Astrocyte of the hippocampus (primary cell): ENCODE measurements at regions not wholly inside any gene's neighbourhood (a gene's known extent, or its start where the extent isn't known, plus 50 kb on each side); places are given as distances from the start of the nearest gene placed in this dataset.

ENCODE experiments used
- DNase-seq: peaks from one replicate; pipeline ENCODE4 v3.0.0; 2011; ENCODE audit warnings: low read depth, low spot score

DNA sequence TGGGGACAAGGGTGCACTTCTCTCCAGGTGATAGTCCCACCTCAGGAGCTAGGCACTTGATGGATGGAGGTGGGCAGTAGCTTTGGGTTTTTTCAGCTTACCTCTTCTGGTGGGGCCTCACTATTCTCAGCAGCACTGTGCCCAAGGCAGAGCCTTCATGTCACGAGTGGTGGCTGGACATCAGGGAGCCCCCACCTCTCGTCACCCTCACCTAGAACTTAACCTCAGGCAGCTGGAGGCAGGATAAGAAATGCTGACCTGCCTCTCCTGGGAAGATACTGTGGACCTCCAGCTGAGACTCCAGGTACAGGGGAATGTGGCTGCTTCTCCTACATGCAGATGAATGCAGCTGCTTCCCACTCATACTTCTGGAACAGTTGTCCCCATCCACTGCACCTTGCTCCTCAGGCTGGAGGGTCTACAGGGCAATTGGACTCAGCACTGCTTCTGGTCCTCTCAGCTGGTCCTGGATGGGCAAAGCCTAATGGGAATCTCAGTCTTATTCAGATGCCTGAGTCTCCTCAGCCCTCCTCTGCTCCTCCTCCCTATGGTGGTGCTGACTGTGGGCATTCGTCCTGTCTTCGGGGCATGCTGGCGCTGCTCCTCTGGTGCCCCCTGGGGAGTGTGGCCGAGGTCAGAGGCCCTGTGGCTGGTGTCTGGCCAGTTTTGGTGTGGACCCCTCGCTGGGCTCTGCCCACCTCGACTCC is 129.9 kb downstream of the KLF13 start:
- DNase-seq, result no peak

DNA sequence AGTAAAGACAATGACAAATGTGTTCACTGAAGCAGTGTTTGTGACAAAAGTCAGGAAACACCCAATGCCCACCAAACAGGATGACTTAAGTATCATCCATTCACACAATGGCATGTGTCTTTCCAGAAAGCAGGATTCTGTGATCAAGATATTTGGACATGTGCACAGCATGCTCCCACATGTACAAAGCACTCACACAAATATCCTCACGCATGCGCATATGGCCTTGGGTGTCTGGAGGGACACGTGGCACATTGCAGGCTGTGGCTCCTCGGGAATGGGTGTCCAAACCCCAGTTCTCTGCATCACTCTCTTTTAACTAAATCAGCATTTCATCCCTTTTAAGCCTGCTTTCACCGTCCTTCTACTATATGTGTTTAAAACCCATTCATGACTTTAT is 130.5 kb downstream of the KLF13 start:
- DNase-seq, result no peak

GRCh38 chr15:31457631-31458526 is 131.2 kb downstream of the KLF13 start:
- peak; percentile 92 for DNase-seq

DNA sequence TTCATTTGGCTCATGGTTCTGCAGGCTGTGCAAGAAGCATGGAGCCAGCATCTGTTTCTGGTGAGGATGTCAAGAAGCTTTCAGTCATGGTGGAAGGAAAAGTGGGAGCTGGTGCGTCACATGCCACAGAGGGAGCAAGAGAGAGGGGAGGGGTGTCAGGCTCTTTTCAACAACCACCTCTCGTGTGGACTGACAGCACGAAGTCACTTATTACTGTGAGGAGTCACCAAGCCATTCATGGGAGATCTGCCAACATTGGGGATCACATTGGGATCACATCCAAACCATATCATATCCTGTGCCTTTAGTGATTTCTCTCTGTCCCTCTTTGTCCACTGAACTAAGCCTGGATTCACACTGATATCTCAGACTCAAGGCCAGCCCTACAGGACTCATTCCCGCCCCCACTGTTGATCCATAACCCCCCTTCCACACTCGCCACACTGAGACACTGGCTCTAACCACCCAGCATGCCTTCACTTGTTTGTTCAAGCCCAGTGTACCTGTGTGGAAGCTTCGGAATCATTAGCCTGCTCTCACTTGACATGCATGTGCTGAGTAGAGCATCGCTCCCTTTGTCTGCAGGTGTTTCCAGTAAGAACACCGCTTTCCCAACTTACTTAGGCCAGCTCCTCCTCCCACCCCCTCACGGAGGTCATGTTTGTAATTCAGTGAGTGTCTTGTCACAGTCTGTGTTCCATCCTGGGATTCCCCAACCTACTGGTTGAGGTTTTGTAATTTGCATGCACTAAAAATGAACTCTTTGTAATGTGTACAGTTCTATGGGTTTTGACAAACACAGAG is 132.2 kb downstream of the KLF13 start:
- DNase-seq, result no peak

GRCh38 chr15:31459400-31459748 is 132.7 kb downstream of the KLF13 start:
- DNase-seq, result no peak

GRCh38 chr15:31461375-31461774 is 134.7 kb downstream of the KLF13 start:
- no peak for DNase-seq

DNA sequence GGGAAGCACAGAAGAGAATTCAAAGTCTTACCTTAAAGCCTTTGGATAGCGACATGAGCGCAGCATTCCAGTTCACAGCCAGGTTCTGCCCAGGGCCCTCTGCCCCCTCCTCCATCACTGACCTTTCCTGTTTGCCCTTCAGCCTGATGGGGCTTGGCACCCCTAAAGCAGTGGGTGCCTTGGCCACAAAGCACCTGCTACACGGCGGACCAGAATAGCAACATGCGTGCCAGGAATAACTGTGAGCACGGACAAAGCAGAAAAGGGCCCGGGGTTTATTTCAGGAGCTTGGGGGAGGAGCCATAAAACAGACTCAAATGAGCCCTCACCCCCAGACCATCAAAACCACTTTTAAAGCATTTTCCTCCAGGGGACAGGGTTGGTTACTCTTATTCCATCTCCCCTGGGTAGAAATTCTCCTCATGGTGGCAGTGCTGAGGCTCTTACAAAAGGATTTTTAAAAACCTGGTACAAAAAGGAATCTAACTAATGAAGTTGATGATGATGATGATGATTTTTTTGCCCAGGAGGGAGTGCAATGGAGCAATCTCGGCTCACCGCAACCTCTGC is 135.4 kb downstream of the KLF13 start:
- DNase-seq, result no peak

DNA sequence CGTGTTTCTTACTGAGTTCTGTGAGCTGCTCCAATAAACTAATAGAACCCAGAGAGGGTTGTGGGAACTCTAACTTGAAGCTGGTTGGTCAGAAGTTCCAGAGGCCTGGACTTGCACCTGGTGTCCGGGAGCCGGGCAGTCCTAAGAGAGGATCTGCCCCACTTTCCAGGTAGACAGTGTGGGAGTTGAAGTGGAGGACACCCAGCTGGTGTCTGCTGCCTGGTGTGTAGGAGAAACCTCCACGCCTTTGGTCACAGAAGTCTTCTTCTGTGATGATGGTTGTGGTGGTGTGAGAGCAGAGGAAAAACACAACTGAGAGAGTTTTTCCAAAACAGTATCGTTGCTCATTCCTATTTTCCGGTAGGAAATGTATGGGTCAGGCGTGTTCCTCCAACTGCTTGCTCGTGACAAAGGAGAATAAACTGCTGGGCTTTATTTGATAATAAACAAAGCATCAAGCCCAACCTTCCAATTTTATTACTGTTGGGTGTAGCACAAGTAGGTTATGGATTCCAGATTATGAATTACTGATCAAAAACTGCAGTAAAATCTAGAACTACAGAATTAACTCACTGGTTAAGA is 137.0 kb downstream of the KLF13 start:
- no peak for DNase-seq

GRCh38 chr15:31464216-31465082 is 137.8 kb downstream of the KLF13 start:
- DNase-seq, result no peak

DNA sequence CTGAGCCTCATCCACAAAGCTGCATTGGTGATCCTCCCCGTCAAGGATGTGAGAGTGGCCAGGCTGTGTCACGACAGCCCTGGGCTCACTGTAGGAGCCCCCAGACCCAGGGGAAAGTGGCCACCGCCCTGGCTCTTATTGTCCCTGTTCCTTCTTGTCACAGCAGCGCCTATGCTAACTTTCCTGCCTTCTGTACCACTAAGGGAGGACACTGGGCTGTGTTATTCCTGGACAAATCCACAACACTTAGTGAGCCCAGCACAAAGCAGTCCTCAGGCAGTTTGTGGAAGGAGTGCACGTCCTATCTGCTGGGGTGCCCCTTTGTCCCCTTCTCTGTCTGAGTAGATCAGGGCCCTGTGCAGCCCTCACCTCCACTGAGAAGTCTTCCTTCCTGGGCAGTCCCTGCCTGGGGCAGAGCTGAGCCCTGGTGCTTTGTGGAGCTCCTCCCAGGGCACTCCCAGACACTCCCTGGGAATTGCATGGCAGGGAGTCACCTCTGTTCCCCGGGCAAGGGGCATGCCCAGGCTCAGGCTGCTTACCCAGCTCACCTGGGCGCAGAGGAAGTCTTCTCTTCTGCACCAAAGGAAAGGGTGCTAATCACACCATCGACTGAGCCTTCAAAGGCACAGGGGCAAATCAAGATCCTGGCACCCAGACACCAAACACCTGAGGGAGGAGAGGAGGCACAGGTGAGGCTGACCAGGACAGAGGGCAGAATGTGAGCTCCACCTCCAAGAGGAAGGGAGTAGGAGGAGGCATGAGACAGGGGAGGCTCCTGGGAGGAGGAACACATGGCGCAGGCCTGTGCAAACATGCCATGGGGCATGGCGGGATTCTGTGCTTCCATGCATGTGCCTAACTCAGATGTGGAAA is 138.7 kb downstream of the KLF13 start:
- no peak for DNase-seq

DNA sequence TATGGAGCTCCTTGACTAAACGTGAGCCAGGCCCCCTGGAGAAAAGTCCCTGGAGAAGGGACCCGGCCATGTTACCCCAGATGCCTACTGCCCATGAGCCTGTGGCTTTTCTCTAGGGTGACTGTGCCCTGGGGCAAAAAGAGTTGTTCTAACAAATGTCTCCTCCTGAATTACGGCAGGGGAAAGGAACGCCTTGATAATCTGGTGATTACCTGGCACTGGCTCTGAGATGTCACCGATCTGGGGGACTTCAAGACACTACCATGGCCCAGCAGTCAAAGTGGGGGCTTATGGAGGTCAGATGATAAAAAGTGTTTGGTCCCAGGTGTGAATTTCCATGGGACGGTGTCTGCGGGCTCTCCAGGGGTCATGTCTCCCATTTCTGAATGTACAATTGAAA is 140.7 kb downstream of the KLF13 start:
- DNase-seq, result no peak

GRCh38 chr15:31468911-31469785 is 142.5 kb downstream of the KLF13 start:
- DNase-seq, result no peak

DNA sequence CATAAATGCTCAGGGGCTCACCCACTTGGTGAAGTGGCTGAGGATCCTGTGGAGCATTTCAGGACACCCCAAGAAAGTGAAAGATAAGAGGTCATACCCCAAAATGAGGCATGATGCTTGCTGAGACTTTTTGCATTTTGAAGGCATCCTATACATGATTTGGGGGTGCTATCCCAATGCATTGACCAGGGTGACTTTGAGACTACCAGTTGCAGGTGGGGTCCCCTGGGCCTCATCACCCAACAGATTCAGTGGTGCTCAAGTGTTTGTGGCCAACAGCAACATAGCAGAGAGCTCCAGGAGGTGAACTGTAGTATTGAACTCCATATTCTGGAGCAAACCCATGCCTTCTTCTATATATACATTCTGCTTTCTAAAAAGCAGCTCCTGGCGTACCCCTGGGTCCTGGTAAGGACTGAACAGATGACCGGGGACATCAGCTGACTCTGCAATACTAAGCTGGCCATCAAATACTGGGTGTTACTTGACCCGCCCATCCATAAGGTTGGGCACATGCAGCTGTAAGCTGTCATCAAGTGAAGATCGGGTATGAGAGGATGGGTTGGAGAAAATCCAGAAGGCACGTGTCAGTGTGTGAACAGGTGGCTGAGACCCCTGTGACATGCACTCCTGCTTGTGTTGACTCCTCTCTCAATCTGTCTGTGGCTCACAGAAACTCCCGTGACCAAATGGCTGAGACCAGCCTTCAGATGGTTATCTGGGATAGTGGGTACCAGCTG is 143.3 kb downstream of the KLF13 start:
- no peak for DNase-seq

DNA sequence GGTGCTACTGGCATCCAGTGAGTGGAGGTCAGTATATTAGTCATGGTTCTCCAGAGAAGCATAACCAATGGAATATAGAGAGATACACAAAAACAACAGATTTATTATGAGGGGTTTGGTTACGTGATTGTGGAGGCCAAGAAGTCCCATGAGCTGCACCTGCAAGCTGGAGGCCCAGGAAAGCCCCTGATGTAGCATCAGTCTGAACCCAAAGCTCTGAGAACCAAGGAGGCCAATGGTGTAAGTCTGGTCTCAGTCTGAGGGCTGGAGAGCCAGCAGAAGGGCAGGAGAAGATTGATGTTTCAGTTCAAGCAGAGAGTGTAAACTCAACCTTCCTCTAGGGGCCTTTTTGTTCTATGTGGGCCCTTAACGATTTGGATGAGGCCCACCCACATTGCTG is 144.1 kb downstream of the KLF13 start:
- no peak for DNase-seq

DNA sequence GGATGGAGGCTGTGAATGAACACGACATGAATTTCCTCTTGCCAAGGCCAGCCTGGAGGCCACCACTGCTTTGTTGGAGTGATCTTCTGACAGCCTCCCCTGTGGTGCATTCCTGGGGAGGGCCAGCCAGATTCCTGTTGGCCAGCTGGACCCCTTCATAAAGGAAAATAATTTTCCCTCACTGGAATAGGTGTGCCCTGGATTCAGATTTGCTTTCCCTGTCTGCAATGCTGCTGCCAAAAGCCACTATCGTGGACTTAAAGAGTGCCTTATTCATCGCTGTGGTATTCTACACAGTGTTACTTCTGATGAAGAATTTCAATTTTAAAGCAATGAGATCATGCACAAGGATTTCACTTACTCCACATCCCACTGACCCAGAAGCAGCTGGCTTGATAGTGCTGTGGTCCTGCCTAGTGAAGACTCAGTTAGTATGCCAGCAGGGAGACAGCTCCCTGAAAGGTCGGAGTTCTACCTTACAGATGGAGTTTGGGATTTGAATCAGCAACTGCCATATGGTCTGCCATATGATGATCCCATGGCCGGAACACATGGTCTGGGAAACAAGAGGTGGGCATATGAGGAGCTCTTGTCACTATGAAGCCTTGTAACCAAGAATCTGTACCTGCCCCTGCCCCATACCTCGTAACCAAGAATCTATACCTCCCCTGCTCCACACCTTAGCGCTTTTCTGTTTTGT is 145.2 kb downstream of the KLF13 start:
- DNase-seq, result peak; percentile 94

- peak; percentile 37 for DNase-seq
Observed at GRCh38 chr15:31472636-31473384, 146.2 kb downstream of the KLF13 start.
